ENCODE measurements at regions not wholly inside any gene's neighbourhood (a gene's known extent, or its start where the extent isn't known, plus 50 kb on each side); places are given as distances from the start of the nearest gene placed in this dataset.

DNA sequence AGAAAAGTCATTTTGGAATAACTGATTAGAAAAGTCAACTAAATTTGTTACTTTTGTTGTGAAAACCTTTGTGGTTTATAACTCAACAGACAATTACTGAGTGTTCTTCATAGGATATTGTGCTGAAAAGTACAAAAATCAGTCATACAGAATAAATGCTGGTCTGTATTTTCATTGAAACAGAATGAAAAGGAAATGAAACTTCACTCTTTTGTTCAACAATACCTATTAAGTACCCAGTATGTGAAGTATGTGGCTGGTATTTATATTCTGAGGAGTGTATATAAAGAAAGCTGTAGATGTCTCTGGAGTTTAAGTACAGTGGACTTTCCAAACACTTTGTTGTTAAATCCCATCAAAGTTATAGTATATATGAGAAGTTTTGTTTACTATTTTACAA lies 828.4 kb upstream of the ATXN8OS start:
- TF ChIP-seq, protein P1, sequence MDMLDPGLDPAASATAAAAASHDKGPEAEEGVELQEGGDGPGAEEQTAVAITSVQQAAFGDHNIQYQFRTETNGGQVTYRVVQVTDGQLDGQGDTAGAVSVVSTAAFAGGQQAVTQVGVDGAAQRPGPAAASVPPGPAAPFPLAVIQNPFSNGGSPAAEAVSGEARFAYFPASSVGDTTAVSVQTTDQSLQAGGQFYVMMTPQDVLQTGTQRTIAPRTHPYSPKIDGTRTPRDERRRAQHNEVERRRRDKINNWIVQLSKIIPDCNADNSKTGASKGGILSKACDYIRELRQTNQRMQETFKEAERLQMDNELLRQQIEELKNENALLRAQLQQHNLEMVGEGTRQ (IDR thresholded peaks at IDR 0.05; ENCODE audit: borderline replicate concordance, low read depth, low read length) = no peak
- TF ChIP-seq, protein P2, sequence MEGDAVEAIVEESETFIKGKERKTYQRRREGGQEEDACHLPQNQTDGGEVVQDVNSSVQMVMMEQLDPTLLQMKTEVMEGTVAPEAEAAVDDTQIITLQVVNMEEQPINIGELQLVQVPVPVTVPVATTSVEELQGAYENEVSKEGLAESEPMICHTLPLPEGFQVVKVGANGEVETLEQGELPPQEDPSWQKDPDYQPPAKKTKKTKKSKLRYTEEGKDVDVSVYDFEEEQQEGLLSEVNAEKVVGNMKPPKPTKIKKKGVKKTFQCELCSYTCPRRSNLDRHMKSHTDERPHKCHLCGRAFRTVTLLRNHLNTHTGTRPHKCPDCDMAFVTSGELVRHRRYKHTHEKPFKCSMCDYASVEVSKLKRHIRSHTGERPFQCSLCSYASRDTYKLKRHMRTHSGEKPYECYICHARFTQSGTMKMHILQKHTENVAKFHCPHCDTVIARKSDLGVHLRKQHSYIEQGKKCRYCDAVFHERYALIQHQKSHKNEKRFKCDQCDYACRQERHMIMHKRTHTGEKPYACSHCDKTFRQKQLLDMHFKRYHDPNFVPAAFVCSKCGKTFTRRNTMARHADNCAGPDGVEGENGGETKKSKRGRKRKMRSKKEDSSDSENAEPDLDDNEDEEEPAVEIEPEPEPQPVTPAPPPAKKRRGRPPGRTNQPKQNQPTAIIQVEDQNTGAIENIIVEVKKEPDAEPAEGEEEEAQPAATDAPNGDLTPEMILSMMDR (IDR thresholded peaks at IDR 0.05) = no peak
- TF ChIP-seq EZH2phosphoT487 (IDR thresholded peaks at IDR 0.05; ENCODE audit: borderline replicate concordance, low read depth) (no peak), CHD2 (IDR thresholded peaks at IDR 0.05; ENCODE audit: low read length, partially characterized antibody) (no peak), EP300 (IDR thresholded peaks at IDR 0.05; ENCODE audit: borderline replicate concordance in 1 of 2, low read depth in 1 of 2, low read length in 1 of 2) (no peak), GABPA (IDR thresholded peaks at IDR 0.05; ENCODE audit: low read depth) (no peak), SMC3 (IDR thresholded peaks at IDR 0.05; ENCODE audit: low read depth, low read length) (no peak), SIN3A (IDR thresholded peaks at IDR 0.05; ENCODE audit: borderline replicate concordance, low read depth, low read length) (no peak), ELF1 (IDR thresholded peaks at IDR 0.05) (no peak), MXI1 (IDR thresholded peaks at IDR 0.05; ENCODE audit: low read depth, low read length) (no peak)
- TF ChIP-seq, protein P3, sequence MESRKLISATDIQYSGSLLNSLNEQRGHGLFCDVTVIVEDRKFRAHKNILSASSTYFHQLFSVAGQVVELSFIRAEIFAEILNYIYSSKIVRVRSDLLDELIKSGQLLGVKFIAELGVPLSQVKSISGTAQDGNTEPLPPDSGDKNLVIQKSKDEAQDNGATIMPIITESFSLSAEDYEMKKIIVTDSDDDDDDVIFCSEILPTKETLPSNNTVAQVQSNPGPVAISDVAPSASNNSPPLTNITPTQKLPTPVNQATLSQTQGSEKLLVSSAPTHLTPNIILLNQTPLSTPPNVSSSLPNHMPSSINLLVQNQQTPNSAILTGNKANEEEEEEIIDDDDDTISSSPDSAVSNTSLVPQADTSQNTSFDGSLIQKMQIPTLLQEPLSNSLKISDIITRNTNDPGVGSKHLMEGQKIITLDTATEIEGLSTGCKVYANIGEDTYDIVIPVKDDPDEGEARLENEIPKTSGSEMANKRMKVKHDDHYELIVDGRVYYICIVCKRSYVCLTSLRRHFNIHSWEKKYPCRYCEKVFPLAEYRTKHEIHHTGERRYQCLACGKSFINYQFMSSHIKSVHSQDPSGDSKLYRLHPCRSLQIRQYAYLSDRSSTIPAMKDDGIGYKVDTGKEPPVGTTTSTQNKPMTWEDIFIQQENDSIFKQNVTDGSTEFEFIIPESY (IDR thresholded peaks at IDR 0.05; ENCODE audit: borderline replicate concordance, low read depth) = no peak
- TF ChIP-seq, protein P4, sequence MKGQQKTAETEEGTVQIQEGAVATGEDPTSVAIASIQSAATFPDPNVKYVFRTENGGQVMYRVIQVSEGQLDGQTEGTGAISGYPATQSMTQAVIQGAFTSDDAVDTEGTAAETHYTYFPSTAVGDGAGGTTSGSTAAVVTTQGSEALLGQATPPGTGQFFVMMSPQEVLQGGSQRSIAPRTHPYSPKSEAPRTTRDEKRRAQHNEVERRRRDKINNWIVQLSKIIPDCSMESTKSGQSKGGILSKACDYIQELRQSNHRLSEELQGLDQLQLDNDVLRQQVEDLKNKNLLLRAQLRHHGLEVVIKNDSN (IDR thresholded peaks at IDR 0.05; ENCODE audit: borderline replicate concordance, low read depth) = no peak

Data from SK-N-SH (cell line).